NOMO-1 treated with dmso at 0.1 percent for 144 hours (cell line): ENCODE measurements at regions not wholly inside any gene's neighbourhood (a gene's known extent, or its start where the extent isn't known, plus 50 kb on each side); places are given as distances from the start of the nearest gene placed in this dataset.

Experiments used
- DNase-seq: peaks from one replicate; lab custom pipeline; 2025; ENCODE audit not compliant: unreplicated experiment; lab: John Stamatoyannopoulos, UW

GRCh38 chr21:35361988-35362387, 312.9 kb upstream of the RUNX1 start:
- no peak for DNase-seq

GRCh38 chr21:35360870-35361570, 311.9 kb upstream of the RUNX1 start:
- DNase-seq: no peak

- DNase-seq: no peak
These were observed 310.0 kb upstream of the RUNX1 start for GRCh38 chr21:35359076-35359475.

GRCh38 chr21:35358008-35358407, 308.9 kb upstream of the RUNX1 start:
- DNase-seq: no peak

- no peak for DNase-seq
These were observed 308.1 kb upstream of the RUNX1 start for GRCh38 chr21:35357041-35357780.

GRCh38 chr21:35354078-35354477, 305.0 kb upstream of the RUNX1 start:
- no peak for DNase-seq

- DNase-seq: no peak
These were observed 303.7 kb upstream of the RUNX1 start for GRCh38 chr21:35352793-35353192.

GRCh38 chr21:35352066-35352770, 303.1 kb upstream of the RUNX1 start:
- no peak for DNase-seq

GRCh38 chr21:35351434-35351833, 302.3 kb upstream of the RUNX1 start:
- no peak for DNase-seq

- DNase-seq: no peak
These were observed 301.9 kb upstream of the RUNX1 start for GRCh38 chr21:35350965-35351364.

GRCh38 chr21:35349376-35350080, 300.4 kb upstream of the RUNX1 start:
- no peak for DNase-seq

GRCh38 chr21:35348686-35349085, 299.6 kb upstream of the RUNX1 start:
- DNase-seq: no peak

- DNase-seq: no peak
These were observed 297.6 kb upstream of the RUNX1 start for GRCh38 chr21:35346697-35347096.

GRCh38 chr21:35345954-35346353, 296.9 kb upstream of the RUNX1 start:
- DNase-seq: no peak

GRCh38 chr21:35344582-35344981, 295.5 kb upstream of the RUNX1 start:
- DNase-seq: no peak

- no peak for DNase-seq
These were observed 294.1 kb upstream of the RUNX1 start for GRCh38 chr21:35343046-35343819.

GRCh38 chr21:35342440-35342839, 293.3 kb upstream of the RUNX1 start:
- DNase-seq: peak; percentile 21

- DNase-seq: no peak
These were observed 291.2 kb upstream of the RUNX1 start for GRCh38 chr21:35340273-35340672.

- no peak for DNase-seq
These were observed 290.0 kb upstream of the RUNX1 start for GRCh38 chr21:35338881-35339632.

- no peak for DNase-seq
These were observed 289.2 kb upstream of the RUNX1 start for GRCh38 chr21:35338281-35338680.
